Mammary epithelial cell (primary cell): ENCODE measurements at regions not wholly inside any gene's neighbourhood (a gene's known extent, or its start where the extent isn't known, plus 50 kb on each side); places are given as distances from the start of the nearest gene placed in this dataset.

Experiments
- CTCF ChIP-seq, 2 donors: IDR thresholded peaks in 1 of 2; conservative IDR thresholded peaks in 1 of 2; 2 replicates each; pipeline ENCODE4 v1.5.1; 2011 to 2012; ENCODE audit warnings: inconsistent platforms in 2 of 2, low read length in 2 of 2, mild to moderate bottlenecking in 2 of 2, control low read depth in 1 of 2, low read depth in 1 of 2; ENCODE audit not compliant: insufficient read depth in 1 of 2; ENCODE audit errors: extremely low read depth in 1 of 2
- EZH2 ChIP-seq: IDR thresholded peaks from 2 replicates; pipeline ENCODE4 v1.6.1; 2012; ENCODE audit warnings: low read length, inconsistent platforms, borderline replicate concordance

- TF ChIP-seq EZH2 (no peak), CTCF (conservative IDR thresholded peaks at IDR 0.05 in 1 of 2, IDR thresholded peaks at IDR 0.05 in 1 of 2; ENCODE audit: extremely low read depth in 1 of 2, insufficient read depth in 1 of 2, low read depth in 1 of 2, low read length in 2 of 2) (no peak)
Observed at GRCh38 chr3:72032441-72033135, 247.6 kb upstream of the PROK2 start.
